ENCODE measurements at regions not wholly inside any gene's neighbourhood (a gene's known extent, or its start where the extent isn't known, plus 50 kb on each side); places are given as distances from the start of the nearest gene placed in this dataset.
"Not testable (repeated sequence)": the region's sequence is repeated elsewhere in the genome, so short reads cannot be mapped to it uniquely, and the experiment has no call there.

GRCh38 chr6:85134172-85134571 lies 315.7 kb upstream of the NT5E start:
- intact Hi-C loops (cut with micrococcal nuclease): no loop called here
- no peaks in the 10 kb centered on the region for H3K27me3 Mint-ChIP-seq
- no peaks in the 10 kb centered on the region for H3K9me3 Mint-ChIP-seq
- no peaks in the 10 kb centered on the region for H3K36me3 Mint-ChIP-seq (ENCODE audit: low read depth)
- H3K27ac Mint-ChIP-seq: no peak overlapping the region
- no peaks in the 10 kb centered on the region for H3K4me1 Mint-ChIP-seq (ENCODE audit: low read depth)
- H3K4me3 Mint-ChIP-seq: no peak overlapping the region

- Mint-ChIP-seq H3K27me3 (no peaks in the 10 kb centered on the region), H3K27ac (no peak overlapping the region), H3K4me1 (ENCODE audit: low read depth) (no peaks in the 10 kb centered on the region), H3K9me3 (no peaks in the 10 kb centered on the region), H3K4me3 (no peak overlapping the region), H3K36me3 (ENCODE audit: low read depth) (no peaks in the 10 kb centered on the region)
- intact Hi-C loops (cut with micrococcal nuclease): no loop called here
Measured at GRCh38 chr6:85132091-85132490, 317.8 kb upstream of the NT5E start.

GRCh38 chr6:85130743-85131142 lies 319.1 kb upstream of the NT5E start:
- H3K36me3 Mint-ChIP-seq (ENCODE audit: low read depth): no peaks in the 10 kb centered on the region
- intact Hi-C loops (cut with micrococcal nuclease): no loop called here
- H3K9me3 Mint-ChIP-seq: no peaks in the 10 kb centered on the region
- no peak overlapping the region for H3K27ac Mint-ChIP-seq
- no peak overlapping the region for H3K4me3 Mint-ChIP-seq
- no peaks in the 10 kb centered on the region for H3K4me1 Mint-ChIP-seq (ENCODE audit: low read depth)
- H3K27me3 Mint-ChIP-seq: no peaks in the 10 kb centered on the region

- Mint-ChIP-seq H3K27ac (no peak overlapping the region), H3K27me3 (no peaks in the 10 kb centered on the region), H3K36me3 (ENCODE audit: low read depth) (no peaks in the 10 kb centered on the region), H3K4me3 (no peak overlapping the region), H3K9me3 (no peaks in the 10 kb centered on the region), H3K4me1 (ENCODE audit: low read depth) (no peaks in the 10 kb centered on the region)
- intact Hi-C loops (cut with micrococcal nuclease): no loop called here
Measured at GRCh38 chr6:85129881-85130280, 320.0 kb upstream of the NT5E start.

- Mint-ChIP-seq H3K9me3 (no peaks in the 10 kb centered on the region), H3K27ac (no peak overlapping the region), H3K4me1 (ENCODE audit: low read depth) (no peaks in the 10 kb centered on the region), H3K36me3 (ENCODE audit: low read depth) (no peaks in the 10 kb centered on the region), H3K4me3 (no peak overlapping the region), H3K27me3 (no peaks in the 10 kb centered on the region)
- intact Hi-C loops (cut with micrococcal nuclease): no loop called here
Measured at GRCh38 chr6:85128781-85129180, 321.1 kb upstream of the NT5E start.

GRCh38 chr6:85128256-85128655 lies 321.6 kb upstream of the NT5E start:
- H3K27me3 Mint-ChIP-seq; H3K9me3 Mint-ChIP-seq; intact Hi-C loops (cut with micrococcal nuclease); H3K4me3 Mint-ChIP-seq; H3K36me3 Mint-ChIP-seq (ENCODE audit: low read depth); H3K27ac Mint-ChIP-seq; H3K4me1 Mint-ChIP-seq (ENCODE audit: low read depth): not testable (repeated sequence)

- Mint-ChIP-seq H3K4me3 (no peak overlapping the region), H3K4me1 (ENCODE audit: low read depth) (no peaks in the 10 kb centered on the region), H3K27me3 (no peaks in the 10 kb centered on the region), H3K27ac (no peak overlapping the region), H3K9me3 (no peaks in the 10 kb centered on the region), H3K36me3 (ENCODE audit: low read depth) (no peaks in the 10 kb centered on the region)
- intact Hi-C loops (cut with micrococcal nuclease): no loop called here
Measured at GRCh38 chr6:85127696-85128243, 322.1 kb upstream of the NT5E start.

GRCh38 chr6:85127168-85127498 lies 322.8 kb upstream of the NT5E start:
- Mint-ChIP-seq H3K4me3 (no peak overlapping the region), H3K4me1 (ENCODE audit: low read depth) (no peaks in the 10 kb centered on the region), H3K27ac (no peak overlapping the region), H3K9me3 (no peaks in the 10 kb centered on the region), H3K27me3 (no peaks in the 10 kb centered on the region), H3K36me3 (ENCODE audit: low read depth) (no peaks in the 10 kb centered on the region)
- intact Hi-C loops (cut with micrococcal nuclease): no loop called here

GRCh38 chr6:85126485-85127167 lies 323.3 kb upstream of the NT5E start:
- no peak overlapping the region for H3K4me3 Mint-ChIP-seq
- no peaks in the 10 kb centered on the region for H3K9me3 Mint-ChIP-seq
- intact Hi-C loops (cut with micrococcal nuclease): no loop called here
- no peak overlapping the region for H3K27ac Mint-ChIP-seq
- H3K36me3 Mint-ChIP-seq (ENCODE audit: low read depth): no peaks in the 10 kb centered on the region
- H3K4me1 Mint-ChIP-seq (ENCODE audit: low read depth): no peaks in the 10 kb centered on the region
- no peaks in the 10 kb centered on the region for H3K27me3 Mint-ChIP-seq

- no peak overlapping the region for H3K4me3 Mint-ChIP-seq
- no peaks in the 10 kb centered on the region for H3K36me3 Mint-ChIP-seq (ENCODE audit: low read depth)
- no peaks in the 10 kb centered on the region for H3K4me1 Mint-ChIP-seq (ENCODE audit: low read depth)
- intact Hi-C loops (cut with micrococcal nuclease): no loop called here
- H3K9me3 Mint-ChIP-seq: no peaks in the 10 kb centered on the region
- H3K27me3 Mint-ChIP-seq: no peaks in the 10 kb centered on the region
- H3K27ac Mint-ChIP-seq: no peak overlapping the region
Measured at GRCh38 chr6:85125526-85125925, 324.4 kb upstream of the NT5E start.

- no peak overlapping the region for H3K4me3 Mint-ChIP-seq
- H3K4me1 Mint-ChIP-seq (ENCODE audit: low read depth): no peaks in the 10 kb centered on the region
- intact Hi-C loops (cut with micrococcal nuclease): no loop called here
- no peaks in the 10 kb centered on the region for H3K27me3 Mint-ChIP-seq
- no peak overlapping the region for H3K27ac Mint-ChIP-seq
- no peaks in the 10 kb centered on the region for H3K9me3 Mint-ChIP-seq
- H3K36me3 Mint-ChIP-seq (ENCODE audit: low read depth): no peaks in the 10 kb centered on the region
Measured at GRCh38 chr6:85124472-85125354, 325.2 kb upstream of the NT5E start.

GRCh38 chr6:85121158-85121557 lies 328.7 kb upstream of the NT5E start:
- intact Hi-C loops (cut with micrococcal nuclease): no loop called here
- H3K9me3 Mint-ChIP-seq: no peaks in the 10 kb centered on the region

GRCh38 chr6:85118652-85119235 lies 331.1 kb upstream of the NT5E start:
- intact Hi-C loops (cut with micrococcal nuclease): no loop called here
- Mint-ChIP-seq H3K36me3 (ENCODE audit: low read depth) (no peaks in the 10 kb centered on the region), H3K27ac (no peak overlapping the region), H3K4me1 (ENCODE audit: low read depth) (no peaks in the 10 kb centered on the region), H3K27me3 (no peaks in the 10 kb centered on the region), H3K4me3 (no peak overlapping the region), H3K9me3 (no peaks in the 10 kb centered on the region)

More at GRCh38 chr6:85121158-85121557, 328.7 kb upstream of the NT5E start:
- no peak overlapping the region for H3K27ac Mint-ChIP-seq
- H3K36me3 Mint-ChIP-seq (ENCODE audit: low read depth): no peaks in the 10 kb centered on the region
- H3K4me3 Mint-ChIP-seq: no peak overlapping the region
- H3K27me3 Mint-ChIP-seq: no peaks in the 10 kb centered on the region
- H3K4me1 Mint-ChIP-seq (ENCODE audit: low read depth): no peaks in the 10 kb centered on the region

GRCh38 chr6:85118233-85118632 lies 331.6 kb upstream of the NT5E start:
- no peaks in the 10 kb centered on the region for H3K4me1 Mint-ChIP-seq (ENCODE audit: low read depth)
- no peaks in the 10 kb centered on the region for H3K9me3 Mint-ChIP-seq
- no peaks in the 10 kb centered on the region for H3K36me3 Mint-ChIP-seq (ENCODE audit: low read depth)
- intact Hi-C loops (cut with micrococcal nuclease): no loop called here
- H3K4me3 Mint-ChIP-seq: no peak overlapping the region
- H3K27me3 Mint-ChIP-seq: no peaks in the 10 kb centered on the region
- H3K27ac Mint-ChIP-seq: no peak overlapping the region

All from dendritic cell treated with granulocyte-macrophage colony-stimulating factor and Interleukin-4, amounts not matched to agents 40 ng/mL and 50 ng/mL, for 4 days (primary cell).